ENCODE measurements at regions not wholly inside any gene's neighbourhood (a gene's known extent, or its start where the extent isn't known, plus 50 kb on each side); places are given as distances from the start of the nearest gene placed in this dataset.
"Not testable (repeated sequence)": the region's sequence is repeated elsewhere in the genome, so short reads cannot be mapped to it uniquely, and the experiment has no call there.

DNA sequence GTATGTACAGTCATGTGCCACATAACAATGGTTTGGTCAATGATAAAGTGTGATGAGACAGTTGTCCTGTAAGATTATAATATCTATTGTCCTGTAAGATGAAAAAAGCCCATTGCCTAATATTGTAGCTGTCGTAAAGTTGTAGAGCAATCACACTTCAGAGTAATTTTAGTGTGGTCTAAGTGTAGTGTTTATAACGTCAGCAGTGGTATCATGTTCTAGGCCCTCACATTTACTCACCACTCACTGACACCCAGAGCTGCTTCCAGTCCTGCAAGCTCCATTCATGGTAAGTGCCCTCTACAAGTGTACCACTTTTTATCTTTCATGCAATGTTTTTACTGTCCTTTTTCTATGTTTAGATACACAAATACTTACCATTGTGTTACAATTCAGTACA, 259.9 kb upstream of the RAB4A start:
- 86% methylated on average over 1 of the region's 2 CpGs; no CpG with 5 or more reads in 1 of the 2 experiments for WGBS, 2 experiments (ENCODE audit: insufficient coverage in 2 of 2)
- H3K4me1 ChIP-seq (ENCODE audit: control insufficient read depth, insufficient read depth, low read length, poor library complexity, severe bottlenecking): peaks cover 8% of the 10 kb centered on the region
- H3K36me3 ChIP-seq (ENCODE audit: control insufficient read depth, insufficient read depth, low read length): no peaks in the 10 kb centered on the region
- H3K4me3 ChIP-seq (ENCODE audit: extremely low read depth, insufficient read depth, low read length, poor library complexity, severe bottlenecking): no peak overlapping the region
- no peak overlapping the region for H3K27ac ChIP-seq (ENCODE audit: low read depth, low read length, severe bottlenecking)
- H3K9me3 ChIP-seq (ENCODE audit: control insufficient read depth, low read length): no peaks in the 10 kb centered on the region

DNA sequence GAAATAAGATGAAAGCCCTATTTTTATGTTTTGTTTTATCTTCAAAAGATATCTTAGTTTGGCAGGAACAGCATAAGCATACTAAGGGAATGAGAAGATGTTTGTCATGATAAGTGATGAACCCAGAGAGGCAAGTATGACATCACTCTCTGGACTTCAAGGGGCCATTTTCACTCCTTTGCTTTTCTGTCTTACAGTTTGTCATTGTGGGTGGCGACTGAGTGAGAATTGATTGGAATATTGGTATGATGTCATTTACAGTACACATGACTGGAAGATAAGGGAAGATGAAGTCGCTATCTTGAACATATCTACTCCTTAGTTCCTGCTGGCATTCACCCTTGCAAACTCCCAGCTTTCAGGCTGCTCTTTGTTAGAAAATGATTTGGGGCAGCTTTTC, 258.1 kb upstream of the RAB4A start:
- no CpG with 5 or more reads among the region's 2 CpGs for WGBS, 2 experiments (ENCODE audit: insufficient coverage in 2 of 2)

DNA sequence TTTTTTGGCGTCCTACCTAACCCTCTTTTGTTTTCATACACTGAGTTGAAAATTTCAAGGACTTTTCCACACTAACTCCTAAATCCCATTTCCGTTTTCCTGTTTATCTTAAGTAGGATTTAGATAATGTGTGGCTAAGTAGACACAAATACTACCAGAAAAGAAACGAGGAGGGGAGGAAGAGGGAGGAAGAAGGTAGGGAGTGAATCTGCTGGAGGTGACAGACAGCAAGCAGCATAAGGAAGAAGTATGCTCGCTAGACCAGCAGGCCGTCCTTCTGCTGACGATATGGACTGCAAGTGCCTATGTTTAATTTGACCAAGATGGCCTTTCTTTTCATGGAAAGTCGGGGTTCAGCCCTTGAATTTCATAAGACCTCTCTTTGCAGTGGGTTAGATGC, 256.9 kb upstream of the RAB4A start:
- H3K27ac ChIP-seq (ENCODE audit: low read depth, low read length, severe bottlenecking): peak overlapping the region; percentile 10
- 38 to 56% methylated on average over 4 of the region's 7 CpGs for WGBS, 2 experiments (ENCODE audit: insufficient coverage in 2 of 2)
- no peak overlapping the region for H3K4me3 ChIP-seq (ENCODE audit: extremely low read depth, insufficient read depth, low read length, poor library complexity, severe bottlenecking)
- no peaks in the 10 kb centered on the region for H3K9me3 ChIP-seq (ENCODE audit: control insufficient read depth, low read length)
- no peaks in the 10 kb centered on the region for H3K36me3 ChIP-seq (ENCODE audit: control insufficient read depth, insufficient read depth, low read length)
- peaks cover 8% of the 10 kb centered on the region for H3K4me1 ChIP-seq (ENCODE audit: control insufficient read depth, insufficient read depth, low read length, poor library complexity, severe bottlenecking)

More for the DNA sequence above, 258.1 kb upstream of the RAB4A start:
- Histone ChIP-seq H3K9me3 (ENCODE audit: control insufficient read depth, low read length) (no peaks in the 10 kb centered on the region), H3K36me3 (ENCODE audit: control insufficient read depth, insufficient read depth, low read length) (no peaks in the 10 kb centered on the region), H3K27ac (ENCODE audit: low read depth, low read length, severe bottlenecking) (no peak overlapping the region), H3K4me3 (ENCODE audit: extremely low read depth, insufficient read depth, low read length, poor library complexity, severe bottlenecking) (no peak overlapping the region), H3K4me1 (ENCODE audit: control insufficient read depth, insufficient read depth, low read length, poor library complexity, severe bottlenecking) (peaks cover 8% of the 10 kb centered on the region)

DNA sequence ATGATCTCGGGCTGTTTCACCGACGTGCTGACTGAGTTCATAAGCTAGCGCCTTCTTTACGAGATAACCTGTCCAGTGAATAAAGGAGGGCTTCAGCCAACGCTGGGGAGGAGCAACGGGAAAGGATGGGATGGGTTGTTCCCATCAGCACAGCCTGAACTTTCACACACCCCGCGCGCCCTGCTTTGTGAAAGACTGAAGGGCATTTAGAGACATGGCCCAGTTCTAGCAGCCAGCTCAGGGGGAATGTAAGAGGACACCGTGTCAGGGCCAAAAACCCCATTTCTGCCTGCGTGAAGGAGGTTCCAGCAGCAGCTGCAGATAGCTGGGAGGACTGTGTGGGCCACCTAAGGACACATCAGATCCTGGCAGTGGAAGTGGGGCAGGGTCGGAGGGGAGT, 255.1 kb upstream of the RAB4A start:
- H3K4me3 ChIP-seq (ENCODE audit: extremely low read depth, insufficient read depth, low read length, poor library complexity, severe bottlenecking): no peak overlapping the region
- peaks cover 8% of the 10 kb centered on the region for H3K4me1 ChIP-seq (ENCODE audit: control insufficient read depth, insufficient read depth, low read length, poor library complexity, severe bottlenecking)
- WGBS, 2 experiments (ENCODE audit: insufficient coverage in 2 of 2): 89 to 91% methylated on average over 7 to 12 of the region's 13 CpGs
- H3K27ac ChIP-seq (ENCODE audit: low read depth, low read length, severe bottlenecking): no peak overlapping the region
- H3K9me3 ChIP-seq (ENCODE audit: control insufficient read depth, low read length): no peaks in the 10 kb centered on the region
- H3K36me3 ChIP-seq (ENCODE audit: control insufficient read depth, insufficient read depth, low read length): no peaks in the 10 kb centered on the region

DNA sequence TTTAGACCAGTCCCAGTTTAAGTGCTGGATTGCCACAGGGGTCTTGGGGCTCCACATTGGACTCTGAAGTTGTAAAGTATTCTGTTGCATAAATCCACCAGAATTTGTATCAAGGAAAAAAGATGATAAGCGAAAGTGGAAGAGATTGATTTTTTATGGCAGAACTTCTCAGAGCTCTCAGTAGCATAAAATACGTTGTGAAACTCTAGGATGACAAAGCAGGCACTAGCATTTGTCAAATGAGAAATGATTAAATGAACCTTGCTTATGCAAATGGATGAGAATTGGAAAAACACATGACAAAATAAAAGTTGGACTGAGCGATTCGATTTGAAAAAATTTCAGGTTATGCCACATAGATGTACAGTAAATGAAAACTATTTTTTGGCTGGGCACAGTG, 253.8 kb upstream of the RAB4A start:
- no peaks in the 10 kb centered on the region for H3K36me3 ChIP-seq (ENCODE audit: control insufficient read depth, insufficient read depth, low read length)
- H3K9me3 ChIP-seq (ENCODE audit: control insufficient read depth, low read length): no peaks in the 10 kb centered on the region
- H3K4me3 ChIP-seq (ENCODE audit: extremely low read depth, insufficient read depth, low read length, poor library complexity, severe bottlenecking): no peak overlapping the region
- WGBS, 2 experiments (ENCODE audit: insufficient coverage in 2 of 2): 90 to 94% methylated on average over 4 of the region's 4 CpGs
- H3K4me1 ChIP-seq (ENCODE audit: control insufficient read depth, insufficient read depth, low read length, poor library complexity, severe bottlenecking): peaks cover 8% of the 10 kb centered on the region
- no peak overlapping the region for H3K27ac ChIP-seq (ENCODE audit: low read depth, low read length, severe bottlenecking)

DNA sequence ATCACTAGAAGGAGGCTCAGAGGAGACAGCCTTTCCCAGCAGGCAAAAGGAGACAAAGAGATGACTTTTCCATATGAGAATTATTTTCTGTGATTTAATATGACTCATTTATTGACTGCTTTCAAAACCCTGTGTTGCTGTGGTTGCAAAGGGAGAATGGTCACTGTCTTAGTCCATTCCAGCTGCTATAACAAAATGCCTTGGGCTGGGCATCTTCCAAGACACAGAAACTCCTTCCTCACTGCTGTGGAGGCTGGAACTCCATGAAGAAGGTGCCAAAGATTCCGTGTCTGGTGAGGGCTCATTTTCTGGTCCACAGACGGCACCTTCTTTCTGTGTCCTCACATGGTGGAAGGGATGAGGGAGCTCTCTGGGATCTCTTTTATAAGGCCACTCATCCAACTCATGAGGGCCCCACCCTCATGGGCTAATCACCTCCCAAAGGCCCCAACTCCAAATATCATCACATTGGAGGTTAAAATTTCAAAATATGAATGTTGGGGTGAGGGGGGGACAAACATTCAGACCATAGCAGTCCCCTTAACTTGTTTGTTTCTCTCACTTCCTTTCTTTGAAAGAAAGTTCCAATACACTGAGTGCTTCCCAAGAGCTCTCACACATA, 252.1 kb upstream of the RAB4A start:
- peaks cover 6% of the 10 kb centered on the region for H3K4me1 ChIP-seq (ENCODE audit: control insufficient read depth, insufficient read depth, low read length, poor library complexity, severe bottlenecking)
- H3K9me3 ChIP-seq (ENCODE audit: control insufficient read depth, low read length): no peaks in the 10 kb centered on the region
- H3K27ac ChIP-seq (ENCODE audit: low read depth, low read length, severe bottlenecking): no peak overlapping the region
- no peak overlapping the region for H3K4me3 ChIP-seq (ENCODE audit: extremely low read depth, insufficient read depth, low read length, poor library complexity, severe bottlenecking)
- H3K36me3 ChIP-seq (ENCODE audit: control insufficient read depth, insufficient read depth, low read length): no peaks in the 10 kb centered on the region
- WGBS, 2 experiments (ENCODE audit: insufficient coverage in 2 of 2): no CpG with 5 or more reads among the region's 2 CpGs

DNA sequence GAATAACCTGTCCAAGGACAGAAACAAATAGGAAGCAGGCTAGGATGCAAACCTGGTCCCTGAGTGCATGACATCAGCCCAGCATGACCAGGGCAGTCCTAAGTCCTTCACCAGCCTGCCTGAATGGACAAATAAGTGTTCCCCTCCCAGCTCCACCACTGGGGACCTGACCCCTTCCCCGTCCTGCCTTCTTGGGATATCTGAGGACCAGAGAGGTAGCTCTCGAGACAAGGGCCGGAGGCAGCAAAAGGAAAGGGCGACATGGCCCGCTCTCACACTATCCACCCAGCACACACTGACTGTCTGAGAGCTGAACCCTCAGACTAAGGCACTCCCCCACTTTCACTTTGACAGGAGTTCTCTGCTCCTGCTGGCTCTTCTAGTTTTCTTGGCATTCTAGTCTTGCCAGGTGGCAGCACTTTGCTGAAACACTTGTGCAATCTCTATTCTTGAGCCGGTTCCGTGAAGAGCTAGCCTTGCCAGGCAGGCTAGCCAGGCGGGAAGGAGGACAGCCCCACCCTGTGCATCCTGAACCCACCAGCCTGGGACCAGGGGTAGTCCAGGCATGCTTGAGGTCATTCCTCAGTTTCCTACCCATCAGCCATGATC, 251.1 kb upstream of the RAB4A start:
- Histone ChIP-seq H3K27ac (ENCODE audit: low read depth, low read length, severe bottlenecking) (no peak overlapping the region), H3K4me3 (ENCODE audit: extremely low read depth, insufficient read depth, low read length, poor library complexity, severe bottlenecking) (no peak overlapping the region), H3K4me1 (ENCODE audit: control insufficient read depth, insufficient read depth, low read length, poor library complexity, severe bottlenecking) (peaks cover 12% of the 10 kb centered on the region), H3K36me3 (ENCODE audit: control insufficient read depth, insufficient read depth, low read length) (no peaks in the 10 kb centered on the region), H3K9me3 (ENCODE audit: control insufficient read depth, low read length) (no peaks in the 10 kb centered on the region)
- WGBS, 2 experiments (ENCODE audit: insufficient coverage in 2 of 2): 93 to 96% methylated on average over 7 of the region's 8 CpGs

DNA sequence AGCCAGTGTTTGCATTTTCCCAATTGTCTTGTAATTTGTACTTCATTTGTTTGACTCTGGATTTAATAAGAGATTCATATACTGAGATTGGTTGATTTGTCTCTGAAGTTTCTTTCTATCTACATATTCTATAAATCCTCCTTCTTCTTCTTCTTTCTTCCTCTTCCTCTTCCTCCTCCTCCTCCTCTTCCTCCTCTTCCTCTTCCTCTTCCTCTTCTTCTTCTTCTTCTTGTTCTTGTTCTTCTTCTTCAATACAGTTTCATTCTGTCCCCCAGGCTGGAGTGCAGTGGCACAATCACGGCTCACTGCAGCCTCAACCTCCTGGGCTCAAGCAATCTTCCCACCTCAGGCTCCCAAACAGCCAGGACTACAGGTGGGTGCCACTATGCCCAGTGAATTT, 249.9 kb upstream of the RAB4A start:
- H3K4me3 ChIP-seq (ENCODE audit: extremely low read depth, insufficient read depth, low read length, poor library complexity, severe bottlenecking); H3K27ac ChIP-seq (ENCODE audit: low read depth, low read length, severe bottlenecking); H3K36me3 ChIP-seq (ENCODE audit: control insufficient read depth, insufficient read depth, low read length); H3K9me3 ChIP-seq (ENCODE audit: control insufficient read depth, low read length): not testable (repeated sequence)
- 60 to 86% methylated on average over 1 of the region's 1 CpG for WGBS, 2 experiments (ENCODE audit: insufficient coverage in 2 of 2)
- peaks cover 22% of the 10 kb centered on the region for H3K4me1 ChIP-seq (ENCODE audit: control insufficient read depth, insufficient read depth, low read length, poor library complexity, severe bottlenecking)

DNA sequence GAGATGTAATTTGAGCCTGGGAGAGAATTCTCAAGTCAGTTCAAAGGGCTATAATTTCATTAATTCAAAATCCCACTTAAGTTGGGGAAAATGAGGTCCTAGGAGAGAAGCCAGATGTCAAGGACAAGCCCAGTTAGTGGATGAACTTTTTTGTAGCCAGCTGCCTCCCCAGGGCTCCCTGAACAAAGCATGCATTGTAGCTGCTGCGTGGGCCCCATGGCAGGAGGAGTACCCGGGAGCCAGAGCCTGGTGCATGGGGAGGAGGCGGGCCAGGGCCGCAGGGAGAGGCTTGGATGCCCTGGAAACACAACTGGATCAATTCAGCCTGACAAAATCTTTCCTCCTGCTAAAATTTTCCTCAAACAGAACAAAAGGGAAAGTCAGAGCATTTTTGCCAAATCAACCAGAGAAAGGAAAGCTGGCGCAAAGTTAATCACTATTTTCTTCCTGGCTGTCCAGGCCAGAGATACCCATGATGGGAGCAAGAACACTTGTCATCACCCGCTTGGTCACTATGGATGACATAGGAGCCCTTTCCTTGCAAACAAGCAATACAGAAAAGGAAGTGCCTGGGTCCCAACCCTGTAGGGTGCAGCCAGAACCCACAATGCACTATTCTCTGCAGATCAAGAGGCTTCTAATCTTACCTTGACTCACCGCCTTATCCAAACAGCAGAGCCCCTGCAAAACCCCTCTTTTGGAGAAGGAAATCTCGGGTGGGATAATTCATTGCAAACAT, 248.1 kb upstream of the RAB4A start:
- no peak overlapping the region for H3K4me3 ChIP-seq (ENCODE audit: extremely low read depth, insufficient read depth, low read length, poor library complexity, severe bottlenecking)
- peak overlapping the region; percentile 29 for H3K27ac ChIP-seq (ENCODE audit: low read depth, low read length, severe bottlenecking)
- WGBS, 2 experiments (ENCODE audit: insufficient coverage in 2 of 2): 62 to 81% methylated on average over 3 to 5 of the region's 8 CpGs
- no peaks in the 10 kb centered on the region for H3K36me3 ChIP-seq (ENCODE audit: control insufficient read depth, insufficient read depth, low read length)
- H3K4me1 ChIP-seq (ENCODE audit: control insufficient read depth, insufficient read depth, low read length, poor library complexity, severe bottlenecking): peaks cover 35% of the 10 kb centered on the region
- H3K9me3 ChIP-seq (ENCODE audit: control insufficient read depth, low read length): no peaks in the 10 kb centered on the region

DNA sequence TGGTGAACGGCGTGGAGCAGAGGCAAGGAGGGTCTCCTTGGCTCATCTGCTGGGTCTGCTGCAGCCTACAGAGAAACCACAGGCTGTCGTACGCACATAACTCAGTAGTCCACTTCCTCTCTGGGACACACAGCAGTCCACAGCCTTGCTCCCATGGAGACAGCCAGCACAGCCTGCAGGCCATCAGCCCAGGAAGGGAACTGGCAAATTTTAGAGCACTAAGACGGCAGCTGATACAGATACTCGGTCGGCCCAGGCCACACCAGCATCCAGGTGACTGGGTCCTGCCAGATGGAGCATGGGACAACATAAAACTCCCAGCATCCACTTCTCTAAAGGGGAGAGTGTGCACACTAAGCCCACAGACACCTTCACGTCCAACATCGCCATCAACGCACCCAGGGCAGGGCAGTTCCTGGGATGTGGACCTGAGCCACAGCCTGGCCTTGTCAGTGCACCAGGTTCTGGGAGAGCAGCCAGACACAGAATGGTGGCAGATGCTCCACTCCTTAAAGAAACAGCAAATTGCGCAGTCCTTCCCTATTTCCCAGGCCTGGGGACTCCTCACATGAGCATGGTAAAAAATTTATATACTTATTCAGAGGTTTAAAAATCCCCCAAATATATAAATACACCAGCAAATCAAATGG, 247.1 kb upstream of the RAB4A start:
- no peak overlapping the region for H3K27ac ChIP-seq (ENCODE audit: low read depth, low read length, severe bottlenecking)
- no peak overlapping the region for H3K4me3 ChIP-seq (ENCODE audit: extremely low read depth, insufficient read depth, low read length, poor library complexity, severe bottlenecking)
- WGBS, 2 experiments (ENCODE audit: insufficient coverage in 2 of 2): 92% methylated on average over 10 of the region's 11 CpGs
- peaks cover 43% of the 10 kb centered on the region for H3K4me1 ChIP-seq (ENCODE audit: control insufficient read depth, insufficient read depth, low read length, poor library complexity, severe bottlenecking)
- no peaks in the 10 kb centered on the region for H3K36me3 ChIP-seq (ENCODE audit: control insufficient read depth, insufficient read depth, low read length)
- no peaks in the 10 kb centered on the region for H3K9me3 ChIP-seq (ENCODE audit: control insufficient read depth, low read length)

Measured in mesodermal cell (in vitro differentiated cells).